Breast epithelium (tissue), 4 donors: ENCODE measurements at regions not wholly inside any gene's neighbourhood (a gene's known extent, or its start where the extent isn't known, plus 50 kb on each side); places are given as distances from the start of the nearest gene placed in this dataset.

Experiments used
- DNase-seq, 2 donors: peaks; one replicate each; pipeline ENCODE4 v3.0.0-alpha.2; 2019; ENCODE audit warnings: low spot score in 2 of 2
- H3K27ac ChIP-seq, 2 donors: fragments of 200-600 bp; sonication (generic) in 1 of 2; one replicate each; pipeline ENCODE4 v1.5.1; 2016 to 2019; ENCODE audit warnings: mild to moderate bottlenecking in 1 of 2
- H3K27me3 ChIP-seq, 2 donors: fragments of 200-600 bp; sonication (generic) in 1 of 2; one replicate each; pipeline versions ENCODE4 v1.5.1 to v1.6.0; 2017 to 2019; ENCODE audit warnings: control low read depth in 1 of 2, mild to moderate bottlenecking in 1 of 2
- H3K36me3 ChIP-seq: fragments of 200-600 bp; one replicate; pipeline ENCODE4 v1.5.1; 2019
- H3K4me1 ChIP-seq, 2 donors: fragments of 200-600 bp; sonication (generic); one replicate each; pipeline ENCODE4 v1.5.1; 2016 to 2019; ENCODE audit warnings: control low read depth in 1 of 2
- H3K4me3 ChIP-seq, 3 donors: fragments of 200-600 bp; sonication (generic); 1 replicate in 2 of 3; 2 replicates in 1 of 3; pipeline ENCODE4 v1.5.1; 2016 to 2019; ENCODE audit warnings: mild to moderate bottlenecking in 3 of 3, moderate library complexity in 2 of 3
- H3K9me3 ChIP-seq, 2 donors: fragments of 200-600 bp; sonication (generic) in 1 of 2; one replicate each; pipeline ENCODE4 v1.5.1; 2016 to 2019; ENCODE audit warnings: control low read depth in 1 of 2
- CTCF ChIP-seq, 3 donors: fragments of 450-650 bp; IDR thresholded peaks; one replicate each; pipeline ENCODE4 v1.5.1; 2016 to 2017; ENCODE audit warnings: antibody characterized with exemption in 3 of 3, mild to moderate bottlenecking in 3 of 3, moderate library complexity in 3 of 3
- POLR2A ChIP-seq: fragments of 450-650 bp; IDR thresholded peaks from one replicate; pipeline ENCODE4 v1.6.1; 2016; ENCODE audit warnings: antibody characterized with exemption, mild to moderate bottlenecking, moderate library complexity
- POLR2AphosphoS5 ChIP-seq, 3 donors: sonication (generic); formaldehyde crosslinking; IDR thresholded peaks; one replicate each; pipeline ENCODE4 v1.6.1; 2017; ENCODE audit warnings: antibody characterized with exemption in 3 of 3
- intact Hi-C: fragments of 100-400 bp; cut with DNase I; formaldehyde crosslinking; loops from one replicate; pipeline ENCODE4 v1.15.1; 2023; ENCODE audit warnings: low total_unique reads

- H3K4me1 ChIP-seq = no peaks in the 10 kb centered on the region
- no peak for DNase-seq
- TF ChIP-seq CTCF (IDR thresholded peaks at IDR 0.05) (no peak), POLR2AphosphoS5 (IDR thresholded peaks at IDR 0.05) (no peak), POLR2A (no peak)
- no peak overlapping the region for H3K27ac ChIP-seq
- peaks cover 0 to 12% of the 10 kb centered on the region in 2 donors for H3K9me3 ChIP-seq
- H3K27me3 ChIP-seq = no peaks in the 10 kb centered on the region
- H3K36me3 ChIP-seq = no peaks in the 10 kb centered on the region
- intact Hi-C loops = no loop called here
- H3K4me3 ChIP-seq = no peak overlapping the region
These were observed 606.6 kb upstream of the SORCS1 start for GRCh38 chr10:107771066-107771465.

GRCh38 chr10:107767185-107767584, 602.7 kb upstream of the SORCS1 start:
- H3K4me1 ChIP-seq = no peaks in the 10 kb centered on the region
- intact Hi-C loops = no loop called here
- no peaks in the 10 kb centered on the region for H3K27me3 ChIP-seq
- no peak overlapping the region for H3K4me3 ChIP-seq
- H3K9me3 ChIP-seq = no peaks in the 10 kb centered on the region
- H3K27ac ChIP-seq = no peak overlapping the region
- TF ChIP-seq POLR2A (no peak), POLR2AphosphoS5 (IDR thresholded peaks at IDR 0.05) (no peak), CTCF (IDR thresholded peaks at IDR 0.05) (no peak)
- no peak for DNase-seq
- no peaks in the 10 kb centered on the region for H3K36me3 ChIP-seq

- intact Hi-C loops = no loop called here
- Histone ChIP-seq H3K36me3 (no peaks in the 10 kb centered on the region), H3K4me3 (no peak overlapping the region), H3K9me3 (no peaks in the 10 kb centered on the region), H3K27me3 (no peaks in the 10 kb centered on the region), H3K4me1 (no peaks in the 10 kb centered on the region), H3K27ac (no peak overlapping the region)
- TF ChIP-seq CTCF (IDR thresholded peaks at IDR 0.05) (no peak), POLR2AphosphoS5 (IDR thresholded peaks at IDR 0.05) (no peak), POLR2A (no peak)
- DNase-seq = no peak
These were observed 590.3 kb upstream of the SORCS1 start for GRCh38 chr10:107754814-107755213.

- H3K4me1 ChIP-seq = no peaks in the 10 kb centered on the region
- DNase-seq = no peak
- H3K4me3 ChIP-seq = no peak overlapping the region
- H3K27me3 ChIP-seq = no peaks in the 10 kb centered on the region
- TF ChIP-seq CTCF (IDR thresholded peaks at IDR 0.05) = no peak
- TF ChIP-seq POLR2AphosphoS5 (IDR thresholded peaks at IDR 0.05) = no peak
- TF ChIP-seq POLR2A = no peak
- no peaks in the 10 kb centered on the region for H3K36me3 ChIP-seq
- no peaks in the 10 kb centered on the region for H3K9me3 ChIP-seq
- H3K27ac ChIP-seq = no peak overlapping the region
- intact Hi-C loops = no loop called here
These were observed 584.7 kb upstream of the SORCS1 start for GRCh38 chr10:107749235-107749634.

GRCh38 chr10:107747851-107748250, 583.3 kb upstream of the SORCS1 start:
- Histone ChIP-seq H3K9me3 (no peaks in the 10 kb centered on the region), H3K4me1 (no peaks in the 10 kb centered on the region), H3K4me3 (no peak overlapping the region), H3K36me3 (no peaks in the 10 kb centered on the region), H3K27me3 (no peaks in the 10 kb centered on the region), H3K27ac (no peak overlapping the region)
- no peak for DNase-seq
- TF ChIP-seq POLR2A (no peak), CTCF (IDR thresholded peaks at IDR 0.05) (no peak), POLR2AphosphoS5 (IDR thresholded peaks at IDR 0.05) (no peak)
- intact Hi-C loops = no loop called here
